Ishikawa (cell line): ENCODE measurements at regions not wholly inside any gene's neighbourhood (a gene's known extent, or its start where the extent isn't known, plus 50 kb on each side); places are given as distances from the start of the nearest gene placed in this dataset.

Experiments used
- CEBPB ChIP-seq: IDR thresholded peaks from 2 replicates; pipeline ENCODE4 v1.6.1; 2012
- CREB1 ChIP-seq: IDR thresholded peaks from 2 replicates; pipeline ENCODE4 v1.6.1; 2012; ENCODE audit warnings: low read depth
- EGR1 ChIP-seq: IDR thresholded peaks from 2 replicates; pipeline ENCODE4 v1.6.1; 2012
- EP300 ChIP-seq: IDR thresholded peaks from 2 replicates; pipeline ENCODE4 v1.6.1; 2012; ENCODE audit warnings: borderline replicate concordance
- FOXM1 ChIP-seq: IDR thresholded peaks from 2 replicates; pipeline ENCODE4 v1.6.1; 2012; ENCODE audit warnings: low read depth, borderline replicate concordance
- NFIC ChIP-seq: IDR thresholded peaks from 2 replicates; pipeline ENCODE4 v1.6.1; 2012
- RAD21 ChIP-seq: IDR thresholded peaks from 2 replicates; pipeline ENCODE4 v1.6.1; 2012; ENCODE audit warnings: low read depth
- TAF1 ChIP-seq: IDR thresholded peaks from 2 replicates; pipeline ENCODE4 v1.6.1; 2012; ENCODE audit warnings: low read depth, mild to moderate bottlenecking
- TCF12 ChIP-seq: IDR thresholded peaks from 2 replicates; pipeline ENCODE4 v1.6.1; 2012; ENCODE audit warnings: low read depth
- TEAD4 ChIP-seq: IDR thresholded peaks from 2 replicates; pipeline ENCODE4 v1.6.1; 2012
- YY1 ChIP-seq: IDR thresholded peaks from 2 replicates; pipeline ENCODE4 v1.6.1; 2012; ENCODE audit warnings: low read depth
- ZBTB7A ChIP-seq: IDR thresholded peaks from 2 replicates; pipeline ENCODE4 v1.6.1; 2012; ENCODE audit warnings: low read depth
- TF ChIP-seq, protein P1 (sequence below): IDR thresholded peaks from 2 replicates; pipeline ENCODE4 v1.6.1; 2012
- TF ChIP-seq, protein P2 (sequence below): IDR thresholded peaks from 2 replicates; pipeline ENCODE4 v1.6.1; 2012; ENCODE audit warnings: low read depth, mild to moderate bottlenecking
- TF ChIP-seq, protein P3 (sequence below): IDR thresholded peaks from 2 replicates; pipeline ENCODE4 v1.6.1; 2012

DNA sequence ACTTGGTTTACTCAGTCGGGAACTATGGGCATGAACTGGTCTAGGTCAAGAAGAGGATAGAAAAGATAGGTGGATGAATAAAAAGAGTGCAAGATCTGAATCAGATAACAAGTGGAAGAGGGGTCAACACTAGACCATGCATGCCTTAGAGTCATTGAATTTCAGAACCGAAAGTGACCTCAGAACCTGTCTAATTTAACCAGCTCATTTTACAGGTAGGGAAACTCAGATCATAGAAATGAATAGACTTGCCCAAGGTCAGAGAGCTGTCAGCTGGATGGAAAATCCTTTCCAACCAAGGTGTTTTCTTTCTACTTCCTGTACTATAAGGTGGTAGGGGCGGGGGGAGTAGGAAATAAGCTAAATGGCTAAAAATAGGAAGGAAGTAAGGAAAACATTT, 121.4 kb upstream of the ADGRF1 start:
- TF ChIP-seq TCF12 (no peak), NFIC (no peak)
- TF ChIP-seq, protein P1, sequence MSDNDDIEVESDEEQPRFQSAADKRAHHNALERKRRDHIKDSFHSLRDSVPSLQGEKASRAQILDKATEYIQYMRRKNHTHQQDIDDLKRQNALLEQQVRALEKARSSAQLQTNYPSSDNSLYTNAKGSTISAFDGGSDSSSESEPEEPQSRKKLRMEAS: no peak

DNA sequence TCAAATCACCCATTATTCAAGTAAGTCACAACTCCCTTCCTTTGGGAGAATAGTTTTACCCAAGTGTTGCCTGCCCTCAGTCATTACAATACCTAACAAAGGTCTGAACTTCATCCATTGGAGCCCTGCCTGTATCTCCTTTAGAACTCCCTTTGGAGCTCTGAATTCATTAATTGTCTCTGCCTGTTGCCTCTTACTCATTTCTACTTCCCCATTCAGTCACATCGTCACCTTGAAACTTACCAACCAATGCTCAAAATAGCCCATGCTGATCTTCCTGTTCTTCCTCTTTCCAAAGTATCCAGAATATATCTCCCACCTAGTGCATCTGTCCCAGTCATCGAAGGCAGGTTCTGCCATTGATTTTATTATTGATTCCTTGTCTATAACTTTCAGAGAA, 120.7 kb upstream of the ADGRF1 start:
- no peak for TF ChIP-seq EGR1
- TF ChIP-seq TEAD4: no peak
- no peak for TF ChIP-seq YY1
- TF ChIP-seq CEBPB: no peak
- TF ChIP-seq, protein P2, sequence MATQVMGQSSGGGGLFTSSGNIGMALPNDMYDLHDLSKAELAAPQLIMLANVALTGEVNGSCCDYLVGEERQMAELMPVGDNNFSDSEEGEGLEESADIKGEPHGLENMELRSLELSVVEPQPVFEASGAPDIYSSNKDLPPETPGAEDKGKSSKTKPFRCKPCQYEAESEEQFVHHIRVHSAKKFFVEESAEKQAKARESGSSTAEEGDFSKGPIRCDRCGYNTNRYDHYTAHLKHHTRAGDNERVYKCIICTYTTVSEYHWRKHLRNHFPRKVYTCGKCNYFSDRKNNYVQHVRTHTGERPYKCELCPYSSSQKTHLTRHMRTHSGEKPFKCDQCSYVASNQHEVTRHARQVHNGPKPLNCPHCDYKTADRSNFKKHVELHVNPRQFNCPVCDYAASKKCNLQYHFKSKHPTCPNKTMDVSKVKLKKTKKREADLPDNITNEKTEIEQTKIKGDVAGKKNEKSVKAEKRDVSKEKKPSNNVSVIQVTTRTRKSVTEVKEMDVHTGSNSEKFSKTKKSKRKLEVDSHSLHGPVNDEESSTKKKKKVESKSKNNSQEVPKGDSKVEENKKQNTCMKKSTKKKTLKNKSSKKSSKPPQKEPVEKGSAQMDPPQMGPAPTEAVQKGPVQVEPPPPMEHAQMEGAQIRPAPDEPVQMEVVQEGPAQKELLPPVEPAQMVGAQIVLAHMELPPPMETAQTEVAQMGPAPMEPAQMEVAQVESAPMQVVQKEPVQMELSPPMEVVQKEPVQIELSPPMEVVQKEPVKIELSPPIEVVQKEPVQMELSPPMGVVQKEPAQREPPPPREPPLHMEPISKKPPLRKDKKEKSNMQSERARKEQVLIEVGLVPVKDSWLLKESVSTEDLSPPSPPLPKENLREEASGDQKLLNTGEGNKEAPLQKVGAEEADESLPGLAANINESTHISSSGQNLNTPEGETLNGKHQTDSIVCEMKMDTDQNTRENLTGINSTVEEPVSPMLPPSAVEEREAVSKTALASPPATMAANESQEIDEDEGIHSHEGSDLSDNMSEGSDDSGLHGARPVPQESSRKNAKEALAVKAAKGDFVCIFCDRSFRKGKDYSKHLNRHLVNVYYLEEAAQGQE: no peak
- TF ChIP-seq NFIC: no peak
- TF ChIP-seq FOXM1: no peak
- no peak for TF ChIP-seq TAF1
- TF ChIP-seq CREB1: no peak
- no peak for TF ChIP-seq ZBTB7A
- TF ChIP-seq TCF12: no peak
- no peak for TF ChIP-seq RAD21
- TF ChIP-seq, protein P1: no peak
- TF ChIP-seq, protein P3, sequence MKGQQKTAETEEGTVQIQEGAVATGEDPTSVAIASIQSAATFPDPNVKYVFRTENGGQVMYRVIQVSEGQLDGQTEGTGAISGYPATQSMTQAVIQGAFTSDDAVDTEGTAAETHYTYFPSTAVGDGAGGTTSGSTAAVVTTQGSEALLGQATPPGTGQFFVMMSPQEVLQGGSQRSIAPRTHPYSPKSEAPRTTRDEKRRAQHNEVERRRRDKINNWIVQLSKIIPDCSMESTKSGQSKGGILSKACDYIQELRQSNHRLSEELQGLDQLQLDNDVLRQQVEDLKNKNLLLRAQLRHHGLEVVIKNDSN: no peak

DNA sequence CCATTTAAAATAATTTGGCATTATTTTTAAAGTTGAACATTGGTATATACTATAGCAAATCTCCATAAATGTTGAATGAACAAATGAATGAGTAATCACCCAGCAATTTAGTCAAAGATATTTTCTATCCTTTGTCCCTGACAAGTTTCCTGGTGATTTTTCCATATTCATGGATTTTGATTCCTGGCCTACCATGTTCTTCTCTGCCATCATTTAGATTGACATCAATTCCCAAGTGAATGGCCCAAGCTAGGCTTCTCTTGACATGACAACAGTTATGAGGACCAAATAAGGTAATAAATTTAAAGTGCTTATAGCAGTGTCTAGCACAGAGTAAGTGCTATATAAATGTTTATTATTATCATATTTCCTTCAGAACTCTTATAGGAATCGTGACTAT, 120.1 kb upstream of the ADGRF1 start:
- no peak for TF ChIP-seq ZBTB7A

DNA sequence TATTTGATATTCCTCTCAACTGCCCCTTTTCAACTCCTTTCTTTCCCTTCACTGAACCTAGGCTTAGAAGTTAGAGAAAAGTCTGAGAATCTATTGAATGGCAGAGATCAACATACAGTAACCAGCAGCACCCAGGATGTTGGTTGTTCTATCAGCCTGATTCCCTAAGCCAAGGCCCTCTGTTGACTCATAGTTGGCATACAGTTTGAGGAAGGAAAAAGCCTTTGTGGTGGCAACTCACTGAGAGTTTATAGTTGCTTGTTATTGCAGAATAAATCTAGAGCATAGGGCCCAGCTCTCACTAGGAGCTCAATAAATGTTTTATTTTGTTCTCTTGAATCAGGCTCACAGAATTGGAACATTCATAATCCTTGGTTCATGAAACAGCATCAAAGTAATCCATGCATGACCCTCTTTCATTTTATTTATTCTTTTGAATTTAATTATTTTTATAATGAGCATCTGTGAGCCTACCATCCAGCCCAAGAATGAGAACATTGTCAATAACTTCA, 119.1 kb upstream of the ADGRF1 start:
- TF ChIP-seq, protein P2: no peak
- TF ChIP-seq, protein P1: no peak
- TF ChIP-seq CEBPB (no peak), NFIC (no peak), CREB1 (no peak), RAD21 (no peak), TAF1 (no peak), TEAD4 (no peak), FOXM1 (no peak), EGR1 (no peak), EP300 (no peak), YY1 (no peak)
- TF ChIP-seq, protein P3: no peak

DNA sequence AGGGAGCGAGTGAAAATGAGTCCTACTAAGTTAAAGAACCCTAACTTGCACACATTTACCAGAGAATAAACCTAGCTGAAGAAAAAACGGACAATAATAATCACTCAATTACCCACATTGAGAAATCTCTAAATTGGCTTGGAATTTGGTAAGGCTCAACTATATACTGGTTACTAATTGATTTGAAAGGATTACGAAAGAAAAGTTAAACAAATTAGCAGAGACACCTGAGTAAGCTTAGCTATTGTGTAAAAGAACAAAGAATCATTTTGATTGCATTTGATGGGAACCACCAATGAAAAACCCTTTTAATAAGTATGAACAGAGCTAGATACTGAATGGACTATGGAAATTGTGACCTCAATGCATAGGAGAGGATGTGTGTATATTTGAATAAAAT, 118.6 kb upstream of the ADGRF1 start:
- no peak for TF ChIP-seq TAF1

DNA sequence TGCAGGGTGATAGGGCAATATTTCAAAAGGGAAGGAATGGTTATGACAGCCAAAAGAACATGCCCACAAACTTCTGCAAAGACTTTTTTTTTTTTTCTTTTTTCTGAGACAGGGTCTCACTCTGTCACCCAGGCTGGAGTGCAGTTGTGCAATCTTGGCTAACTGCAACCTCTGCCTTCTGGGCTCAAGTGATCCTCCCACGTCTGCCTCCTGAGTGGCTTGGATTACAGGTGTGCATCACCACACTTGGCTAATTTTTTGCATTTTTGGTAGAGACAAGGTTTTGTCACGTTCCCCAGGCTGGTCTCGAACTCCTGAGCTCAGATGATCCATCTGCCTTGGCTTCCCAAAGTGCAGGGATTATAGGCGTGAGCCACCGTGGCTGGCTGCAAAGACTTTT, 117.6 kb upstream of the ADGRF1 start:
- TF ChIP-seq FOXM1: no peak
- TF ChIP-seq ZBTB7A: no peak
- TF ChIP-seq, protein P3: no peak
- TF ChIP-seq TAF1: no peak
- TF ChIP-seq YY1: no peak
- TF ChIP-seq, protein P2: no peak
